Activated CD8-positive, alpha-beta memory T cell treated with anti-CD3 and anti-CD28 coated beads for 4 hours (primary cell): ENCODE measurements at regions not wholly inside any gene's neighbourhood (a gene's known extent, or its start where the extent isn't known, plus 50 kb on each side); places are given as distances from the start of the nearest gene placed in this dataset.
"Not testable (repeated sequence)": the region's sequence is repeated elsewhere in the genome, so short reads cannot be mapped to it uniquely, and the experiment has no call there.

Experiments
- DNase-seq, 2 donors: peaks; one replicate each; pipeline ENCODE4 v3.0.0-alpha.2; 2020; ENCODE audit warnings: low read depth in 2 of 2

DNA sequence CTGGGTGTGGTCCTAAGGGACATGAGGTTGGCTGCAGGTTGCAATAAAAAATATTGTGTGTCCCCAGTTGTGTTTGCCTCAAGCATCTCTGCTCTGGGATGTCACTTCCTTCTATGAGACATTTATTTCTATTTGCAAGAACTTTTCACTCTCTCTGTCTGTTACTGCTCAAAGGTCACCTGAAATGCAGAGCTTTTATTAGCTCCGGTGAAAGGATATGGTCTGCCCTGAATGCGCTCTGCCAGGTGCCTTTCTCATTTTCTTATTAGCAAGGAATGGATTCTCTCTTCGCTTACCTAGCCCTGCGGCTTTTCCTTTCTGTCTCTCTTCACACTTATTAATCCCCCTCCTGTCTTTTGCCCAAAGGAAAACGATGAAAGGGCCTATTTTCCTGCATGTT lies 526.1 kb downstream of the TMEM38B start:
- no peak for DNase-seq

GRCh38 chr9:106228861-106229260 lies 534.5 kb downstream of the TMEM38B start:
- DNase-seq = no peak

GRCh38 chr9:106233116-106233515 lies 538.8 kb downstream of the TMEM38B start:
- DNase-seq = no peak

DNA sequence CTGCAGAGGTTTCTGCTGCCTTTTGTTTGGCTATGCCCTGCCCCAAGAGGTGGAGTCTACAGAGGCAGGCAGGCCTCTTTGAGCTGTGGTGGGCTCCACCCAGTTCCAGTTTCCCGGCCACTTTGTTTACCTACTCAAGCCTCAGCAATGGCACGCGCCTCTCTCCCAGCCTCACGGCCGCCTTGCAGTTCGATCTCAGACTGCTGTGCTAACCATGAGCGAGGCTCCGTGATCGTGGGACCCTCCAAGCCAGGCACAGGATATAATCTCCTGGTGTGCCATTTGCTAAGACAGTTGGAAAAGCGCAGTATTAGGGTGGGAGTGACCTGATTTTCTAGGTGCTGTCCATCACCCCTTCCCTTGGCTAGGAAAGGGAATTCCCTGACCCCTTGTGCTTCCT lies 566.6 kb downstream of the TMEM38B start:
- not testable (repeated sequence) for DNase-seq

DNA sequence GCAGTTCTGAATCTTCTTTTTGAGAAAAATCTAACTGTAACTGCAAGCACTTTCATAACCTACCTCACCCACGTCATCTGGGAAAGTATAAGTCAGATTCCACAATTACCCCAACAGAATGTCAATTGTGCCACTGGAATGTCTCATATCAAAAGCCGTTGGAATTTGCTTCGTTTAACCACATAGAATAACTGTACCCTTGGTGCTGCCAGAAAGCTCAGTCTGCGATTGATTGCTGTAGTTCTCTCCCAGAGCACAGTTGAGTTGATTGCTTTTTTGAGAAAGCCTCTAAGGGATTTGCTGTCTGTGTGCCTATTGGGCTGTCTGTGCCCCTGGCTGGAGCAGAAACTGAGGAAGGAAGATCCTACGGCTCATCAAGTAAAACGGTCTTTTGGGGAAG lies 583.6 kb downstream of the TMEM38B start:
- DNase-seq = no peak

- DNase-seq = no peak
Measured at GRCh38 chr9:106283769-106284168, 579.2 kb upstream of the ZNF462 start.

DNA sequence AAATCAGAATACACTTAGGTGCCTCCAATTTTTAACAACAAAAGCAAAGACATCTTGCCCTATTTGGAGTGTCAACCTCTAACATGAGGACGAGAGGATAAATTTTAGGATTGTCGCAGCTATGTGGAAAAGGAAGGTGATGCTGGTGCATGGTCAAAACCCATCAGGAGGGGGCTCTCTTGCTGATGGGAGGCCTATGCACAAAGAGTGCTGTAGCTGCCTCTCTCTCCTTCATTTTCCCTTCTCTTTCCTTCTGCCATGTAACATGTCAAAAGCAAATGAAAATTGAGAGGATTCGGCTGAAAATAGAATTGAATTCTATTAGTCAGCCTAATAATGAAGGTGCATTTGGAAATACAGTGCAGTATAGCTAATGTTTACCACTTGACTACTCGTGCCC lies 578.7 kb upstream of the ZNF462 start:
- no peak for DNase-seq

GRCh38 chr9:106286249-106286648 lies 576.7 kb upstream of the ZNF462 start:
- DNase-seq = no peak

DNA sequence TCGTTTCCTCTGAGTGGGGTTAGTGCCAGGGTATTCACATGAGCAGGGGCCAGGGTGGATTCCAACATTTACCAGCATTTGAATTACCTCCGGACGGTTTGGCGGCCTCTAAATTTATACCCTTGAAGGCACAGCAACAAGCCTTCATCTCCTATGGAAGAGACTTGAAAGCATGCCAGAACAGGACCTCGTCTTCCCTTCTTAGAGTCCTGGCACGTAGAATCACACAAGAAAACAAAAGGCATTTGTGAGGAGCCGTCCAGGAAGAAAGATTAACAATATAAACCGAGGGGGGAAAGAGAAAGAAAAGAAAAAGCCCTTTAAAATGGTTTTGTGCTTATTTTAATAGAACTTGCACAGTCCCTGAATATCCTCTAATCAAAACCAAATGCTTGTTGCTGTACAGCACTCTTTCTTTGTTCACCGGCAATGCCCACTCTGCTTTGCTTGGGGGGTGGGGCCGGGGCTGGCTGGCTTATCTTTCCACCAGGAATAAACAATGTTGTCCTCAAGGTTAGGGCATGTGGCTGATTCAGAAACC lies 575.8 kb upstream of the ZNF462 start:
- DNase-seq = no peak

- DNase-seq = no peak
Measured at GRCh38 chr9:106287731-106288130, 575.2 kb upstream of the ZNF462 start.

DNA sequence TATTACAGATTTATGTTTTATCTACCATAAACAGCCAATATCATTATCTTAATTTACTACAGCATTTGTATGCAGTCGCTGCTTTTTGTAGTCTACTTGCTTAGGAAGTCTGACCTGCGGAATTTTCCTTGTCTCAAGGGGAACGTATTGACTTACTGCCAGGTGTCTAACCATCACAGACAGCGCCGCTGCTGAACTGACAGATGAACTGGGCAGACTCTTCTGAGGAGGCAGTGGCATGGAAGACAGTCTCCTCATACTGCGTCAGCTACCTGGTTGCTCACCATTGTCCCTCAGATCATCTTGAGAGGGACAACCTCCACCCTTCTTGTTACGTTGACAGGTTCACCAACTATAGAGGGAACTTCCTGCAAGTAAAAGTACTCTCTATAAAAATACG lies 574.3 kb upstream of the ZNF462 start:
- no peak for DNase-seq

DNA sequence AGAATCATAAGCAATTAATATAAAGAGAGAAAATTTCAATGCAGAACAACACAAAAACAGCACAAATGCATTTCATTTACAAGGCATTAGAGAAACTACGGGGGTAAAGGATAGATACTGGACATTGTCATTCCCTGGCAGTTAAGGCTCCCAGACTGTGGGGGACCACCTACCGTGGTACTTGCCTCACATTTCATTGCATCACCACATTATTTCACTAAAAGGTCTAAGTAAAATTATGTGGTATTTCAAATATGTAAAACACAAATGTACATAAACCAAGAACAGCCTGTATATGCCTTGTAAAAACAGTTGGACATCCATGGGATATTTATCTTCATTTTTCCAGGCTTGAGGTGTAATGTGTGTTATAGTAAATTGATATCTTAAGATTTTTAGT lies 571.2 kb upstream of the ZNF462 start:
- DNase-seq = no peak

DNA sequence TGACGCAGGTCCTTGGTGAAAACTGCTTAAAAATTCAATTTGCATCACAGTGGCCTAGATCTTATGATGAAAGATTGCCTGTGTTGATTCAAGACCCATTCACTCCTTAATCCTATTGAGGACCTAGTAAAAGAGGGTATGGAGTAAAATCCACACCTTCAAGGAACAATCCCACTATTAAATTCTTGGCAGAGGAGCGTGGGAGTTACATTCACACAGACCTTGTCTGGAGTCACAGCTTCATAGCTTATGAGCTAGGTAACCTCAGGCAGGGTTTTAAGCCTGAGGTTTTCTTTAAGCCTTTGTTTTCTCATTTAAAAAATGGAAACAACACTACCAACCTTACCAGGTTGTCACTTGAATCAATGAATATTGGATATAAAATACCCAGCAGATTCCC lies 566.5 kb upstream of the ZNF462 start:
- no peak for DNase-seq

GRCh38 chr9:106298997-106299396 lies 564.0 kb upstream of the ZNF462 start:
- no peak for DNase-seq

DNA sequence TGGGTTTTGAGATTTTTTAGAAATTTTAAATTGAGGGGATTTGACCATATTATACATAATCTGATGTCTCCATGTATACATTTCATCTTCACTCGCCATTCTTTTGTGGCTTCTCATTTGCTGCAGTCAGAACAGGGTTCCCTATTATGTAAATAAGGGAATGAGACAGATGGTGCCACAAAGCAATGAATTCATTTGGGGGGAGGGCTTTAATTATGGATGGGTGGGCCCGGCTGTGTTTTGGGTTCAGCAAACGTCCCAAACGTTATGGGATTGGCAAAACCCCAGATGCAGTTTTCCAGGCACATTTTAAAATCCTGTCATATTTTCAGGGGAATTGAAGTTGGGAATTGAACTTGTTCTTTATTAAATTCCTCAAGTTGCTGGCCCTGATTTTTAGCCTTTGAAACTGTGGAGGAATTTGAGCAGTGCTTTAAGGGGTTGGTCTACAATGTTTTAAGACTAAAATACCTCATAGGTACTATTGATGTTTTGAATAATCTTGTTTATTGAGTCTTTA lies 558.5 kb upstream of the ZNF462 start:
- DNase-seq = no peak

DNA sequence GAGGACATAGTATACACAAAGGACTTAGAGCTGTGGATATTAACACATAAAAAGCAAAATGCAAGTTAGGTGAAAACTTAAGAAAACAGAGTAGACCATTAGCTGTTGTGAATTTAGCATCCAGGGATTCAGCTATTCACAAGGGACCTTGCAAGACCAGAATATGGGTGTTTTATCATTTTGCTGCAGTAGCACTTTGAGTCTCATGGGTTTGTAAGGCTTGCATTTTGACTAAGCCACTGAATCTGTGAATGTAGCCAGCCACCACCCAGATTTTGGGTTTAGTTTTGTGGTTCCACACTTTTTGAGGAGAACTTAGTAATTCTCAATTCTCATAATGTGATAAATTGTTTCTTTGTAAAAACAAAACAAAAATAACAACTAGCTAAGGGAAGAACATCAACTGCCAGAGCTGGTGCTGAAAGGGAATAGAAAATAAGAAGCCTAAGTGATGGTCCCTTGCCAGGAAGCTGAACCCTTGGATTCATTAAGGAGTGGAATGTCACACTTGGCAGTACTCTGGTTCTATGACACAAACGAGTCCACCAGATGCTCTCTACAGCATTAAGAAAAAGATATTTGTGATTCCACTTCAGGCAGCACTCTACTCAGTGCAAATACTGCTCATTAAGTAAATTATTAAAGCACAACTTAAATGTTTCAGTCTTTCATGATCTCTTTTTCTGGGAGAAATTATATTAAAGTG lies 557.4 kb upstream of the ZNF462 start:
- no peak for DNase-seq

DNA sequence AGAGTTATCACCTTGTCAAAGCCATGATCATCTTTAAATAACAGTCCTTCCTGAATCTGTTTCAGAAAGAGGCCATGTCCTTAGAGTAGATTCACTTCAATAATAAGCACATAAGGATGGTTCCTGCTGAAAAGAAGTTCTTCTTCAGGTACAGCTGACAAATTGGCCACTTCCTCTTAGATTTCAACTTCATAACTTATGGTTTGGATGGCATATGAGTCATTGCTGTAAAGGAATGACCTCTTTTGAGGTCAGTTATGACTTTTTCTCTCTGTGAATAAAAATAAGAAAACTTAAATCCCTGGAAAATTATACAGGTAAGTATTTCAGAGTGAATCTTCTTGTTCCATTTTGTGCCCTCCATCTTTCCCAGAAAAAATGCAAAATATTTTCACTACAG lies 555.3 kb upstream of the ZNF462 start:
- DNase-seq = no peak

DNA sequence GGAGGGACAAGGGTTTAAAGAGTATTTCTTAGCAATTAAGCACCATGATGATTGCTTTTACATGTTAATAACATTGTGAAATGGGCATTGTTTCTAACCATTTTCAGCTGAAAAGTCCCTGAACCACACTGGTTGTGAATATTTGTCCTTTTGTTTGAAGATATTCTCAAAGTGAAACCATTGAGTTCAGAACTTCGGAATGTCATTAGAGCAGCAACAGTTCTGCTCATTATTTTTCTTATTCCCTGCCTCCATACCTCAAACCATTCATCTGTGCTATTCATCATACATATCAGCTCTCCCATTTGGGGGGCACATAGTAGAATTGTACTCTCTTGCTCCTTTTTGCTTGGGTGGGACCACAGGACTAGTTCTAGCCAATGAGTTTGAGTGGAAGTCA lies 553.0 kb upstream of the ZNF462 start:
- no peak for DNase-seq

DNA sequence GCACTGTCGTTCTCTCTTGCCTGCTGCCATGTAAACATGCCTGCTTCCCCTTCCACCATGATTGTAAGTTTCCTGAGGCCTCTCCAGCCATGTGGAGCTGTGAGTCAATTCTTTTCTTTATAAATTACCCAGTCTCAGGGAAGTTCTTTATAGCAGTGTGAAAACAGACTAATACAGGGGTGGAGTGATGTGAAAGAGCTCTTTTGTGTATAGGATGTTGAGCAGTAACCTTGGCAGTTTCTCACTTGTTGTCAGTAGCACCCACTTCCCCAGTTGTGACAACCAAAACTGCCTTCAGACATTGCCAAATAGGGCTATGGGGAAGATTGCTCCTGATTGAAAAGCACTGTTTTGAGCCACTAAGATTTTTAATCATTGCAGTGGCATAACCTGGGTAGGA lies 552.2 kb upstream of the ZNF462 start:
- DNase-seq = no peak

DNA sequence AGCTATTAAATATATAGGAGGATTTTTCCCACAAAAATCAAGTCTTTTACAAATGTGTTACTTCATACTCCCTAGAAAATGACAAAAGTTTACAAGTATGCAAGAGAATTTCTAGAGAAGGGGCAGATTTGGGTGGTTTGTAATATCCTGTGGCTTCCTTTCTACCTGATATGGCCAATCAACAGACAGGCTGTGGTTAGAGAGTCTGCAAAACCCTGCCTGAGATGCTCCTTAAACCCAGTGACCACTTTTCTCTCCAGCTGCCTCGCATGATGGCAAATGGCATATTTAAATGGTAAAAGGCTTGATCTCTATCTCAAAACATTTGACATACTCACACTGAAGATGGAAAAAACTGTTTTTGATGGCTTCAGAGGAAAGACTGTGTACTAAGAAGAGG lies 550.1 kb upstream of the ZNF462 start:
- no peak for DNase-seq

DNA sequence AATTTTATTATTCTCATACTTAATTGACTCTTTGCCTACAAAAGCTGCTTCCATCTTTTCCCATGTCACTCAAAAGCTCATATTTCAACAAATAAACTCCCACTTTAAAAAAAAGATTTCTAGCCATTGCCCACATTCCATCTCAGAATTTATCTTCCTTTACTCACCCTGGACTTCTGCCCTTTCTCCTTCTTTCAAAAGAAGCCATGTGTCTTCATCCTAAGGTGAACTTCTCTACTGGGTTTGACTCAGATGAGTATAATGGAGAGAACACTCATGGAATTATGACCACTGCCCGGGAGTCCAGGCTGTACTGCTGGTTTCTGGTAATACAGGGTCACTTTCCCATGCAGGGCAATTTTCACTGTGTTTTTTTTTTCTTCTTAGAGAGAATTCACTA lies 548.5 kb upstream of the ZNF462 start:
- DNase-seq = no peak

DNA sequence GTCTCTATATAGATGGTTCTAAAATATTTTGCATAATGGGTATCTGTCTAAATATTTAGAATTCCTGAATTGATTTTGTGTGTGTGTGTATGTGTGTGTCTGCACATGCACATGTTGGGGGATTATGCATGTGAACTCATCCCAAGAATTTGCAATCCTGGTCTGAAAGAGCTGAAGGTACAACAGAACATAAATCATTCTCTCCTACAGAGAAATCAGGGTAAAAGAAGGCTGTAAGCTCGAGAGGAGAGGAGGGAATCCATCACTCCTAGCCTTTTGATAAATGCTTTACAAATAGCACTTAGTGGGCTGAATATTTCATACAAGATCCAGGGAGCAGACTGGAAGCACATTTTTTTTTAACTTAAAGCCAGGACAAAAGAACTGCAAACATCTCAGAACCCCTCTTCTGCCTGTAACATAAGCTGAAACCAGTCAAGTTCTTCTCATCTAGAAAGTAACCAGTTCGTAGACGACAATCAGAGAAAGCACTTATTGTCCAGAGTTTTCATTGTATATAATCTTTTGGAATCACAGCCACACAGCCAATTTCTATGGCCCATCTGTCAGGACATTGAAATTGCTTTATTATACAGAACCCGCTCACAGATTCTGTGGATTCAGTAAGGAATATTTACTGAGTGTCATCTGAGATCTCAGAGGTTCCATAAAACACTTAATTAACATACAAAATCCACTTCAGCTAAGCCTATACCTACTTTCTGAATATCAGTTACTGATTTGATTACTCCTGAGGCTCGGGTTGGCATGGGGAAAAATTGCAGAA lies 541.4 kb upstream of the ZNF462 start:
- DNase-seq = no peak

DNA sequence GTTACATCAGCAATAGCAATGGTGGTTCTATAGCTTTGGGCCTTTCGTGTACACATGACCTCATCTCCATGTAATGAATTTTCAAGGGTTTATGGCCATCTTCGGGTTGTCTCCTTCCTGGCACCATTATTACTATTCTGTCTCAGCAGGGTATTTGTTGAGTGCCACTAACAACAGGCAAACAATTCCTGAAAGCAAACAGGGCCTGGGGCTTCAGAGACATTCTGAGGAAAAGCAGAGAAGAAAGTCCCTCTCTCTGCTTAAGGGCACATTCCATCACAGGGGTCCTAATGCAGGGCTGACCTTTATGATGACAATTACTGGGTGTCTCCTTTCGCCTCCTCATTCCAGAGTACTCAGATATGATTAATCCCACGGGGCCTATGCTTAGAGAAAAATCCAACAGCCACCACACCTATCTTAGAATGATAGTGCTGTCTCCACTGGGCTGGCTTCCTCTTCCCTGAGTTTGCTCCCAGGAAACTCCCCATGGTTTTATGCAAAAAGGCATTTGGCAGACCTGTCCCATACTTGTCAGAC lies 540.2 kb upstream of the ZNF462 start:
- DNase-seq = no peak
